Epithelial cell of proximal tubule (primary cell): ENCODE measurements at regions not wholly inside any gene's neighbourhood (a gene's known extent, or its start where the extent isn't known, plus 50 kb on each side); places are given as distances from the start of the nearest gene placed in this dataset.

ENCODE experiments used
- DNase-seq: peaks from one replicate; pipeline ENCODE4 v3.0.0-alpha.2; 2011; ENCODE audit warnings: low read depth
- H3K4me3 ChIP-seq: 2 replicates; pipeline ENCODE4 v1.5.1; 2011; ENCODE audit warnings: low read depth, mild to moderate bottlenecking, low read length
- CTCF ChIP-seq: conservative IDR thresholded peaks from 2 replicates; pipeline ENCODE4 v1.5.1; 2012; ENCODE audit warnings: low read depth, mild to moderate bottlenecking, low read length

GRCh38 chr3:78015856-78016255 is 976.0 kb downstream of the ROBO2 start:
- DNase-seq = no peak
- H3K4me3 ChIP-seq = no peak overlapping the region
- TF ChIP-seq CTCF = no peak

- DNase-seq = no peak
- H3K4me3 ChIP-seq = no peak overlapping the region
- no peak for TF ChIP-seq CTCF
Measured at GRCh38 chr3:78021710-78022109, 981.8 kb downstream of the ROBO2 start.

GRCh38 chr3:78022232-78022631 is 982.3 kb downstream of the ROBO2 start:
- no peak for TF ChIP-seq CTCF
- DNase-seq = no peak
- H3K4me3 ChIP-seq = no peak overlapping the region

- no peak for TF ChIP-seq CTCF
- DNase-seq = no peak
- no peak overlapping the region for H3K4me3 ChIP-seq
Measured at GRCh38 chr3:78023257-78023656, 983.4 kb downstream of the ROBO2 start.

- DNase-seq = no peak
- no peak overlapping the region for H3K4me3 ChIP-seq
- TF ChIP-seq CTCF = no peak
Measured at GRCh38 chr3:78025916-78026315, 986.0 kb downstream of the ROBO2 start.

GRCh38 chr3:78026318-78026828 is 986.5 kb downstream of the ROBO2 start:
- no peak overlapping the region for H3K4me3 ChIP-seq
- DNase-seq = no peak
- TF ChIP-seq CTCF = no peak

GRCh38 chr3:78029775-78030174 is 989.9 kb downstream of the ROBO2 start:
- no peak overlapping the region for H3K4me3 ChIP-seq
- no peak for DNase-seq
- no peak for TF ChIP-seq CTCF
